ENCODE measurements at regions not wholly inside any gene's neighbourhood (a gene's known extent, or its start where the extent isn't known, plus 50 kb on each side); places are given as distances from the start of the nearest gene placed in this dataset.
"Not testable (repeated sequence)": the region's sequence is repeated elsewhere in the genome, so short reads cannot be mapped to it uniquely, and the experiment has no call there.

DNA sequence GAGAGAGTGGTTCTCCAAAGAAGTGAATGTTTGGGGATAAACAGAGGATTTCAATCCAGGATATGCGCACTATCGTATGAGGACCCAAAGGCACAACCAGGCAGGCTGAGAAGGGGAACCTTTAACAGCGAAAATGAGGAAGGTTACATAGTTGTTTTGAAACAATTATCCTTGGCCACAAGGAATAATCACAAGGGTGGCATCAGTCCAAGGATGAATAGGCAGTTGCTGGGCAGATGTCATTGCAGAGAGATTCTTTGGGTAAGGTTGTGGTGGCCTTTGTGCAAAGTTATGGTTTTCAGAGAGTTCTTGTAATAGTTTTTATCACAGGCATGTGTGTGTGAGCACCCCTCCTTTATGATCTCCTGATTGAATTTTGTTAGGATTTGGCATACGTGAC is 58.9 kb upstream of the NBPF20 start:
- DNase-seq (ENCODE audit: low spot score); ATAC-seq: not testable (repeated sequence)

GRCh38 chr1:145482214-145482860 is 56.9 kb upstream of the NBPF20 start:
- not testable (repeated sequence) for DNase-seq (ENCODE audit: low spot score); ATAC-seq

- not testable (repeated sequence) for DNase-seq (ENCODE audit: low spot score); ATAC-seq
Observed at GRCh38 chr1:145475962-145476361, 50.6 kb upstream of the NBPF20 start.

DNA sequence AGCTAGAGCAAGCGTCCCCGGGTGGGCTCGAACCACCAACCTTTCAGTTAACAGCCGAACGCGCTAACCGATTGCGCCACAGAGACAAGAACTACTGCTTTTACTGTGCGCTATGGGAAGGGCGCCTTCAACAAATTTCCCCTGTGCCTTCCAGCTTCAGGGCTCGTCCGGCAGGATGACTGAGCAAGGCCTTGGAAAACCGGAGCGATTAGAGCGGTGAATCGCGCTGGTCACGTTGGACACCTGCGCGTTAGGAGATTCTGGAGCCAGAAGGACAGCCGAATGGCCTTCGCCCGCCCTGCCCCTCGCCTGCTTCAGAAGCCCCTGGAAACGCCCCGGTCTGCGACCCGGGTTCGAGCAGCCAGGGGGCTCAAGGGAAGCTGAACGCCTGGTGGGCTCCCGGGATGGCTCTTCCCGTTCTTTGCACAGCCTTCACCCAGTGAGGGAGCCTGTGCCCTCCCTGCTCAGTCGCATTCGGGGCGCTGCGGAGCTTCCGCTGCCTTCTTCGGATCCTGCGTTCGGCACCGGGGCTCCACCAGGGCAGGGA is 50.0 kb upstream of the NBPF20 start:
- not testable (repeated sequence) for DNase-seq (ENCODE audit: low spot score); ATAC-seq

Data from left lobe of liver (tissue), 2 donors.